ENCODE measurements at regions not wholly inside any gene's neighbourhood (a gene's known extent, or its start where the extent isn't known, plus 50 kb on each side); places are given as distances from the start of the nearest gene placed in this dataset.

DNA sequence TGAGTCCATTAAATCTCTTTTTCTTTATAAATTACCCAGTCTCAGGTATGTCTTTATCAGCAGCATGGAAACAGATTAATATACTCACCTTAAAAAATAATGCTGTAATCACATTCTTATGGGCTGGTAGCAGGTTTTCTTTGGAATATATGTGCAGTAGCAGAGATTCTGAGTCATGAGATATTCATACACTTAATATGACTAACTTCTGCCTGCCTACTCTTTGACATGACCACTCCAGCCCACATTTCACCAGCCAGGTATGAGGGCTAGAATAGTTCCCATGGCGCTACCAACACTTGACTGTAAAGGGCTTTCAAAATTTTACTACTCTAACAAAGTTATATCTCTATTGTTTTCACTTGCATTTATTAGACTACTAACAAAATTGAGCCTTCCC lies 74.1 kb upstream of the GHR start:
- intact Hi-C loops (cut with micrococcal nuclease) = no loop called here
- ChIA-PET POLR2A (no interaction called here), CTCF (no interaction called here)
- Mint-ChIP-seq H3K36me3 (ENCODE audit: low read depth) (no peaks in the 10 kb centered on the region), H3K4me1 (no peaks in the 10 kb centered on the region), H3K27ac (no peak overlapping the region), H3K4me3 (no peak overlapping the region), H3K9me3 (peaks cover 12% of the 10 kb centered on the region), H3K27me3 (no peaks in the 10 kb centered on the region)
- no peak for ATAC-seq (ENCODE audit: low read depth)
- DNase-seq = no peak
- TF ChIP-seq, protein P1, sequence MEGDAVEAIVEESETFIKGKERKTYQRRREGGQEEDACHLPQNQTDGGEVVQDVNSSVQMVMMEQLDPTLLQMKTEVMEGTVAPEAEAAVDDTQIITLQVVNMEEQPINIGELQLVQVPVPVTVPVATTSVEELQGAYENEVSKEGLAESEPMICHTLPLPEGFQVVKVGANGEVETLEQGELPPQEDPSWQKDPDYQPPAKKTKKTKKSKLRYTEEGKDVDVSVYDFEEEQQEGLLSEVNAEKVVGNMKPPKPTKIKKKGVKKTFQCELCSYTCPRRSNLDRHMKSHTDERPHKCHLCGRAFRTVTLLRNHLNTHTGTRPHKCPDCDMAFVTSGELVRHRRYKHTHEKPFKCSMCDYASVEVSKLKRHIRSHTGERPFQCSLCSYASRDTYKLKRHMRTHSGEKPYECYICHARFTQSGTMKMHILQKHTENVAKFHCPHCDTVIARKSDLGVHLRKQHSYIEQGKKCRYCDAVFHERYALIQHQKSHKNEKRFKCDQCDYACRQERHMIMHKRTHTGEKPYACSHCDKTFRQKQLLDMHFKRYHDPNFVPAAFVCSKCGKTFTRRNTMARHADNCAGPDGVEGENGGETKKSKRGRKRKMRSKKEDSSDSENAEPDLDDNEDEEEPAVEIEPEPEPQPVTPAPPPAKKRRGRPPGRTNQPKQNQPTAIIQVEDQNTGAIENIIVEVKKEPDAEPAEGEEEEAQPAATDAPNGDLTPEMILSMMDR (IDR thresholded peaks at IDR 0.05) = no peak

DNA sequence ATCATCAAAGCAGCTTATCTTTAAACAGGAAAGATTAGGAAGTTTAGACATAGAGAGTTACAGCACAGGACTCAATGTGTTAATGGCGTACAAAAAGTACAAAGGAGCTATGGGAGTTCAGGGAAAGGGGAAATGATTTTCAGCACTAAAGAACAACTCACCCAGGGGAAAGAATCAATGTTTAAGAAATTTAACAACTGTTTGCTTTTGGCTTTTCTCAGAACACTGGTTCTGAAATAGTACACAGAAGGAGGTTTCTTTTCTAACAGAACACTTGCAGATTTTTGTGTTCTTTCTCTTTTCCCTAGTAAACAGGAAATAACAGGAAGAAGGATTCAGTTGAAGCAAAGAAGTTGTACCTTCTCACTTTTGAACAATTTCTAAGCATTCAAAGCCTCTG lies 71.3 kb upstream of the GHR start:
- DNase-seq = no peak
- Mint-ChIP-seq H3K27ac (no peak overlapping the region), H3K27me3 (no peaks in the 10 kb centered on the region), H3K36me3 (ENCODE audit: low read depth) (no peaks in the 10 kb centered on the region), H3K9me3 (peaks cover 10% of the 10 kb centered on the region), H3K4me1 (no peaks in the 10 kb centered on the region), H3K4me3 (no peak overlapping the region)
- ChIA-PET POLR2A (no interaction called here), CTCF (no interaction called here)
- ATAC-seq (ENCODE audit: low read depth) = no peak
- intact Hi-C loops (cut with micrococcal nuclease) = no loop called here
- TF ChIP-seq, protein P1 (IDR thresholded peaks at IDR 0.05) = no peak

DNA sequence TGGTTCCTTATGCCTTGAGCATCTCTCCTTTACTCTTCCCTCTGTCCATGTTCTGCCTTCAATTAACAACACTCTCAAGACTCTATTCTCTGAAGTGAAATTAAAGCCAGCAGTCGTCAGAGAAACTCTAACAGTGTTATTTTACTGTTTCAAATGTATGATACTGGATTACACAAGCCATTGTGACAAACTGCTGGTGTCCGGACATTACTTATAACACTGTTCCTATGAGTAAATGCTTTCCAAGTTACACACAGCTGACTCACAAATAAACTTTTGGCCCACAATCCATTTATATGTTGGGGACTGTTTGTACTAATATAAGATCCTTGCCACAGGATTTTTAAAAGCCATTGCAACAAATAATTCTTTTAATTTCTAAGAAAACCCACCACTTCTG lies 63.2 kb upstream of the GHR start:
- ChIA-PET CTCF (no interaction called here), POLR2A (no interaction called here)
- H3K36me3 Mint-ChIP-seq (ENCODE audit: low read depth) = no peaks in the 10 kb centered on the region
- H3K4me3 Mint-ChIP-seq = no peak overlapping the region
- no peak overlapping the region for H3K27ac Mint-ChIP-seq
- ATAC-seq (ENCODE audit: low read depth) (no peak), DNase-seq (no peak)
- peaks cover 2% of the 10 kb centered on the region for H3K9me3 Mint-ChIP-seq
- TF ChIP-seq, protein P1 (IDR thresholded peaks at IDR 0.05) = no peak
- H3K4me1 Mint-ChIP-seq = no peaks in the 10 kb centered on the region
- intact Hi-C loops (cut with micrococcal nuclease) = no loop called here
- H3K27me3 Mint-ChIP-seq = no peaks in the 10 kb centered on the region

DNA sequence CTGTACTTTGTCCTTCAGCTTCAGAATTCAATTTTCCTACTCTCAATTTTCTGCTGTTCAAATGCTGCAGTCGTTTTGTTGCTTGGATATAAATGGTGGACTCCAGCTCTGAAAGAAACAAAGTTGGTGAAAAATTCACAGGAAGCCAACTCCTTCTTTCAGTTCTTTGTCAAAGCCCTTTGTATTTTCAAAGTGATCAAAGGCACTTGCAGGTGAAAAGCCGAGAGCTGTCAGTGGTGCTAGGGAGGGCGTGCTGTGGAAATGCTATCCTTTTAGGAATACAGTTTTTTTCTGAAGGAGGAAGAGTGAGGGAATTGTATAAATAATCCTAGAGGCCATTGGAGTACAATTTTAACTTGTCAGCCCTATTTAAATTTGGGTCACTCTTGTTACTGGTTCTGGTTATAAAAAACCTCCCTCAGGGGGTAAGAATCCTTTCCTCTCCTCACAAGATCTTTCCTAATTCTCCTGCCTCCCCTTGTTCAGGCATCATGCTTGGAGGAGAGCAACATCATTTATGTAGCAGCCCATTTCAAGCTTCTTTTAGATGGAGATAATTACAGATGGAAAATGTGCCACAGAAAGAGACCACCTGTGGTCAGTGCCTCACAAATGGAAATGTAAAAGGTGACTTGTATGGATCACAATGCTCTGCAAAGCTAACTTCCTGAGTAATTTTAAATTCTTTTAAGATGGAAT lies 62.5 kb upstream of the GHR start:
- ChIA-PET CTCF (no interaction called here), POLR2A (no interaction called here)
- no peak overlapping the region for H3K27ac Mint-ChIP-seq
- H3K4me3 Mint-ChIP-seq = no peak overlapping the region
- no peaks in the 10 kb centered on the region for H3K27me3 Mint-ChIP-seq
- peaks cover 2% of the 10 kb centered on the region for H3K9me3 Mint-ChIP-seq
- TF ChIP-seq, protein P1 (IDR thresholded peaks at IDR 0.05) = no peak
- ATAC-seq (ENCODE audit: low read depth) (no peak), DNase-seq (no peak)
- intact Hi-C loops (cut with micrococcal nuclease) = no loop called here
- no peaks in the 10 kb centered on the region for H3K36me3 Mint-ChIP-seq (ENCODE audit: low read depth)
- H3K4me1 Mint-ChIP-seq = no peaks in the 10 kb centered on the region

DNA sequence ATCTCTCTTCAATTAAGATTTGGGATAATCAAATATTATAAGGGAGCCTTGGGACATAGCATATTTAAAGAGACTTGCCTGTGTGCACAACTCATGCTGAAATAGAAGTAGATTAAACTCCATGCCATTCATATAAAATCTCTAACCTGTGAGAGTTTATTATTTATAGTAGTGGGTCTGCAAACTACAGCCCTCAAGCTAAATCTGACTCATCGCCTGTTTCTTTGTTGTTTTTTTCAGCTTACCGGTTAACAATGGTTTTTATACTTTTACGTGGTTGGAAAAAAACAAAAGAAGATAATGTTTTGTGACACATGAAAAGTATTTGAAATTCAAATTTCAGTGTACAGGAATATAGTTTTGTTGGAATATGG lies 61.9 kb upstream of the GHR start:
- ChIA-PET POLR2A (no interaction called here), CTCF (no interaction called here)
- intact Hi-C loops (cut with micrococcal nuclease) = no loop called here
- H3K9me3 Mint-ChIP-seq = peaks cover 2% of the 10 kb centered on the region
- no peaks in the 10 kb centered on the region for H3K27me3 Mint-ChIP-seq
- no peak overlapping the region for H3K4me3 Mint-ChIP-seq
- no peaks in the 10 kb centered on the region for H3K36me3 Mint-ChIP-seq (ENCODE audit: low read depth)
- no peak overlapping the region for H3K27ac Mint-ChIP-seq
- DNase-seq = no peak
- TF ChIP-seq, protein P1 (IDR thresholded peaks at IDR 0.05) = no peak
- ATAC-seq (ENCODE audit: low read depth) = no peak
- no peaks in the 10 kb centered on the region for H3K4me1 Mint-ChIP-seq

All from activated B cell treated with CpG ODN at 0.5 μM for 24 hours (primary cell).